Colonic mucosa (tissue), 4 donors: ENCODE measurements at regions not wholly inside any gene's neighbourhood (a gene's known extent, or its start where the extent isn't known, plus 50 kb on each side); places are given as distances from the start of the nearest gene placed in this dataset.
"Not testable (repeated sequence)": the region's sequence is repeated elsewhere in the genome, so short reads cannot be mapped to it uniquely, and the experiment has no call there.

Source experiments
- DNase-seq: peaks from one replicate; pipeline ENCODE4 v3.0.0-alpha.2; 2020
- H3K27ac ChIP-seq: fragments of 200-600 bp; one replicate; pipeline ENCODE4 v1.8.0; 2021
- H3K27me3 ChIP-seq: fragments of 200-600 bp; one replicate; pipeline ENCODE4 v1.8.0; 2021
- H3K36me3 ChIP-seq: fragments of 200-600 bp; one replicate; pipeline ENCODE4 v1.8.0; 2021
- H3K4me1 ChIP-seq: fragments of 200-600 bp; one replicate; pipeline ENCODE4 v1.8.0; 2021; ENCODE audit warnings: mild to moderate bottlenecking
- H3K4me3 ChIP-seq: fragments of 200-600 bp; one replicate; pipeline ENCODE4 v1.8.0; 2021
- H3K9ac ChIP-seq, 2 donors: one replicate each; pipeline ENCODE4 v1.7.0; 2013; ENCODE audit warnings: control low read depth in 2 of 2, low read depth in 2 of 2, low read length in 2 of 2
- H3K9me3 ChIP-seq: fragments of 200-600 bp; one replicate; pipeline ENCODE4 v1.8.0; 2021
- CTCF ChIP-seq: fragments of 200-600 bp; IDR thresholded peaks from one replicate; pipeline ENCODE4 v1.8.0; 2022; ENCODE audit warnings: antibody characterized with exemption, mild to moderate bottlenecking
- intact Hi-C: fragments of 100-400 bp; cut with DNase I; formaldehyde crosslinking; loops from one replicate; pipeline ENCODE4 v1.14.1; 2022
- donor health status: healthy.
- donor health status: DM: no; HTN: no; CAD: no.
- donor health status: DM: no; HTN: no; CAD: no.

DNA sequence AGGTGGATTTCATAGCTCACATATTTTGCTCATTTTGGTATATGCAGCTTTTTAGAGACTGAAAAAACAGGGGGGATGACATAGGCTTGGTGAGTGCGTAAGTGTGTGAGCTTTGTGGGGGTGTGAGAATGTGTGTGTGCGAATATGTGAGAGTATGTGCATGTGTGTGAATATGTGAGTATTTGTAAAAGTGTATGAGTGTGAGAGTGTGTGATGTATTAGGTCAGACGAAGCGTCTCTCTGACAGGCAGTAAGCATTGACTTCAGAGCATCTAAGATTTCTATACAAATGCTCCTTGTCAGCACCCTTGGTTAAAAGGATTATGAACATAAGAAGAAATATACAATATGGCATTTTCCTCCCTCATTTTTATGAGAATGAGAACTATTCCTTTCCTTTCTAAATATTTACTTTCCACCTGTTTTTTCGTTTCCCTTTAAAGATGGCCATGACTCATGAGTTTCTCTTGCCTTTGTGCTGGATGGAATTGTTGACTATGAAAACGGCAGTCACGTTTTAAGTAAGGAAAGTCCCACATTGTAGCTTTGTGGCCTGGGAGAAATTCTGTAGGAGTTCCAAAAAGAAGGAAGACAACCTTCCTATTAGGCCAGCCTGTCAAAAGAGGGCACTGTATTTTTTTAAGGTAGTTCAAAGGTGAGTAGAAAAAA lies 276.4 kb downstream of the FOXL1 start:
- DNase-seq = no peak
- Histone ChIP-seq H3K27me3 (no peaks in the 10 kb centered on the region), H3K4me1 (no peaks in the 10 kb centered on the region), H3K4me3 (no peak overlapping the region), H3K9ac (no peak overlapping the region), H3K9me3 (no peaks in the 10 kb centered on the region), H3K27ac (no peak overlapping the region), H3K36me3 (no peaks in the 10 kb centered on the region)
- intact Hi-C loops = no loop called here
- TF ChIP-seq CTCF = no peak

DNA sequence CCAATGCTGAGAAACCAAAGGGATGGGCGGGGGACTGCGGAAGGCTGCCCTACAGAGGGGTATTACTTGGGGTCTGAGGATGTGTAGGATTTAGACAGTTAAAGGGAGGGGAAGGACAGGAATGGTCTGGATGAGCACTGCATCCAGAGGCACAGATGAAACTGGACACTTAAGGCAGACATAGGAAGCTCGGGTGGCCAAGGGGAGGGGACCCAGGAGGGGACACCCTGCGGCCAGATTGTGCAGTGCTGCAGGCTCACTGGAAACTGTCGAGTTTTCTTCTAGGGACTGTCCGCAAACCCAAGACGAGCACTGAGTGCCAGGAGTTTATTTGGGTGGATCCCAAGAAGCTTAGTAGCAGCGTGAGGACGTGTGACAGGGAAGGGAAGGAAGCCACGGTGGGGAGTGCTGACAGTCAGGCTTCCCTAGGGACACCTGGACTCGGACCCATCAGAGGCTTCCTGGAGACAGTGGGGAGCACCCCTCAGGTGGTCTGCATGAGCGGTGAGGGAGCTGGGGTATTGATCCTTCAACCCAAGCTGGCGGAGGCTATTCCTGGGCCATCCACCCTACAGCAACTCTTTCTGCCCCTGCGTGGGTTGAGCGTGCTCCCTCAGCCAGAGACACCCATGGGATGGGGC lies 278.7 kb downstream of the FOXL1 start:
- TF ChIP-seq CTCF = no peak
- Histone ChIP-seq H3K27ac (no peak overlapping the region), H3K27me3 (no peaks in the 10 kb centered on the region), H3K9me3 (no peaks in the 10 kb centered on the region), H3K4me1 (no peaks in the 10 kb centered on the region), H3K9ac (no peak overlapping the region), H3K4me3 (no peak overlapping the region), H3K36me3 (no peaks in the 10 kb centered on the region)
- intact Hi-C loops = no loop called here
- DNase-seq = no peak

DNA sequence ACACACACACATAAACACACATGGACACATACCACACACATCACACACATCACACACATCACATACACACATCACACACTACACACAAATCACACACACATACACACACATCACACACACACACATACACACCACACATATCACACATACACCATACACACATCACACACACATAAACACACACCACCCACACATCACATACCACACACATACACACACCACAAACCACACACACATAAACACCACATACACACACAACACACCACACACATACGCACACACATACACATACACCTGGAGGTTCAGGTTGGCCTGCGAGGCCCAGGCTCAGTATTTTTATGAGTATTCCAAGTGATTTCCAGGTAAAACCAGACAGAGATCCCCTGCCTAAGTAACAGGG lies 279.5 kb downstream of the FOXL1 start:
- no peak overlapping the region for H3K27ac ChIP-seq
- intact Hi-C loops = no loop called here
- H3K9me3 ChIP-seq = no peaks in the 10 kb centered on the region
- no peaks in the 10 kb centered on the region for H3K36me3 ChIP-seq
- TF ChIP-seq CTCF = no peak
- H3K4me3 ChIP-seq = no peak overlapping the region
- no peaks in the 10 kb centered on the region for H3K4me1 ChIP-seq
- no peaks in the 10 kb centered on the region for H3K27me3 ChIP-seq
- DNase-seq = no peak
- H3K9ac ChIP-seq = no peak overlapping the region

DNA sequence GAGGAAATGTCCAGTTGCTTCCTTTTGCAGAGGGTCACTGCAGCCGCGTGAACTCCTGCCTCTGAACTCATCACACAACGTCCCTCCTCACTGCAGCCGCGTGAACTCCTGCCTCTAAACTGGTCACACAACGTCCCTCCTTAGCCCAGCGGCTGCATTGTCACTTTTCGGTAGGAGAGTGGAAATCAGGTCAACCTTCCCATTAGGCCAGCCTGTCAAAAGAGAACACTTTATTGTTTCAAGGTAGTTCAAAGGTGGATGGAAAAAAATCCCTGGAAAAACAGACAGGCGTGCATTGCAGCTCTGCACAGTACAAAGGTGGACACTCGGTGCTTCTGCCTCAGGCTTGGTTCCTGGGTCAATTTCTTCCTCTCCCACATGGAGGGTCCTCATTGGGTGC lies 280.2 kb downstream of the FOXL1 start:
- no peak overlapping the region for H3K27ac ChIP-seq
- DNase-seq = no peak
- H3K9me3 ChIP-seq = no peaks in the 10 kb centered on the region
- no peak overlapping the region for H3K4me3 ChIP-seq
- no peaks in the 10 kb centered on the region for H3K36me3 ChIP-seq
- H3K4me1 ChIP-seq = no peaks in the 10 kb centered on the region
- no peak for TF ChIP-seq CTCF
- no peak overlapping the region for H3K9ac ChIP-seq
- intact Hi-C loops = no loop called here
- H3K27me3 ChIP-seq = no peaks in the 10 kb centered on the region

- H3K9me3 ChIP-seq, intact Hi-C loops, H3K9ac ChIP-seq, H3K27me3 ChIP-seq, H3K4me3 ChIP-seq, H3K36me3 ChIP-seq, H3K27ac ChIP-seq, H3K4me1 ChIP-seq, DNase-seq: not testable (repeated sequence)
These were observed 283.0 kb downstream of the FOXL1 start for GRCh38 chr16:86861270-86861858.
